ENCODE measurements at regions not wholly inside any gene's neighbourhood (a gene's known extent, or its start where the extent isn't known, plus 50 kb on each side); places are given as distances from the start of the nearest gene placed in this dataset.
A peak's percentile ranks its signal among the peaks of the same experiment; 100 is the strongest.

GRCh38 chr21:35911412-35912191 lies 148.7 kb downstream of the SETD4 start (continued):
- TF ChIP-seq ZNF343 (CRISPR knock-in tag; IDR thresholded peaks at IDR 0.05) (no peak), NR2F1 (CRISPR knock-in tag; IDR thresholded peaks at IDR 0.05) (no peak), ZNF724P (CRISPR knock-in tag; IDR thresholded peaks at IDR 0.05; ENCODE audit: borderline replicate concordance) (no peak), ISL2 (CRISPR knock-in tag; IDR thresholded peaks at IDR 0.05) (no peak), ELF4 (CRISPR knock-in tag; IDR thresholded peaks at IDR 0.05; ENCODE audit: borderline replicate concordance) (no peak), ZNF660 (CRISPR knock-in tag; IDR thresholded peaks at IDR 0.05; ENCODE audit: borderline replicate concordance, low read depth) (no peak)

- ChIA-PET CTCF (ENCODE audit: low intra/inter-chr PET ratio, low total read pairs) (no interaction called here), POLR2A (no interaction called here)
- H3K79me2 ChIP-seq (ENCODE audit: insufficient read depth, low read length), result no peaks in the 10 kb centered on the region
- intact Hi-C loops (cut with micrococcal nuclease; ENCODE audit: unreplicated experiment) (no loop called here), in situ Hi-C loops (cut with HindIII; ENCODE audit: extremely low pct_ligation_motif_present, low pct_unique_long_range_greater_than_20kb) (no loop called here)
- 67% methylated on average over 1 of the region's 1 CpG for WGBS (ENCODE audit: low lambda C conversion rate)
- FAIRE-seq (no peak), ATAC-seq (no peak), DNase-seq (ENCODE audit: low spot score) (no peak)
- H3K9me3 ChIP-seq (ENCODE audit: low read length), result no peaks in the 10 kb centered on the region
- no peak overlapping the region for H3K9ac ChIP-seq (ENCODE audit: insufficient read depth, low read depth, low read length)
- H3K4me2 ChIP-seq (ENCODE audit: low read depth, low read length), result no peak overlapping the region
- no peak overlapping the region for H3K27ac ChIP-seq (ENCODE audit: extremely low read length, insufficient read depth, low read length)
- H4K20me1 ChIP-seq (ENCODE audit: insufficient read depth, low read length), result no peaks in the 10 kb centered on the region
- TF ChIP-seq DNMT1 (CRISPR knock-in tag; IDR thresholded peaks at IDR 0.05) (no peak), NFYB (CRISPR knock-in tag; IDR thresholded peaks at IDR 0.05) (peak; percentile 35; the same call in 1 of the 2 replicates), MLX (CRISPR knock-in tag; IDR thresholded peaks at IDR 0.05) (no peak), GATA4 (IDR thresholded peaks at IDR 0.05; ENCODE audit: borderline replicate concordance, low read depth) (no peak), POGZ (CRISPR knock-in tag; IDR thresholded peaks at IDR 0.05) (no peak), ZUFSP (CRISPR knock-in tag; IDR thresholded peaks at IDR 0.05; ENCODE audit: borderline replicate concordance) (no peak)
- no peaks in the 10 kb centered on the region for H3K27me3 ChIP-seq (ENCODE audit: control insufficient read depth in 1 of 2, insufficient read depth in 2 of 2, low read length in 2 of 2)
- no TSS peak for BruUV-seq (replicated peaks)
- no peak overlapping the region for H3K4me3 ChIP-seq (replicated peaks in 1 of 3; ENCODE audit: insufficient read depth in 1 of 3, low read depth in 2 of 3, low read length in 3 of 3)
- no peak overlapping the region for H2AFZ ChIP-seq (ENCODE audit: low read length)
- no peaks in the 10 kb centered on the region for H3K4me1 ChIP-seq (ENCODE audit: insufficient read depth, low read length)
- H3K36me3 ChIP-seq (replicated peaks in 1 of 2; ENCODE audit: control insufficient read depth in 1 of 2, insufficient read depth in 2 of 2, low read length in 2 of 2), result no peaks in the 10 kb centered on the region
Measured at GRCh38 chr21:35909456-35910223, 150.7 kb downstream of the SETD4 start.

All from HepG2 (cell line).